ENCODE measurements at regions not wholly inside any gene's neighbourhood (a gene's known extent, or its start where the extent isn't known, plus 50 kb on each side); places are given as distances from the start of the nearest gene placed in this dataset.

- Histone ChIP-seq H3K36me3 (ENCODE audit: control insufficient read depth in 4 of 4, insufficient read depth in 4 of 4, low read length in 4 of 4) (no peaks in the 10 kb centered on the region), H3K4me1 (ENCODE audit: control insufficient read depth in 5 of 5, insufficient read depth in 5 of 5, low read length in 5 of 5) (no peaks in the 10 kb centered on the region), H3K4me3 (no peak overlapping the region), H3K27me3 (ENCODE audit: control insufficient read depth in 3 of 3, insufficient read depth in 3 of 3, low read length in 2 of 3) (no peaks in the 10 kb centered on the region), H3K9ac (ENCODE audit: insufficient read depth in 1 of 2, low read length in 2 of 2) (no peak overlapping the region), H3K27ac (ENCODE audit: low read depth in 1 of 2, low read length in 1 of 2) (no peak overlapping the region), H3K9me3 (ENCODE audit: control insufficient read depth in 4 of 4, insufficient read depth in 3 of 4, low read length in 3 of 4) (peaks cover 0 to 4% (median 0%) of the 10 kb centered on the region in 4 donors)
- DNase-seq (no peak), ATAC-seq (ENCODE audit: insufficient read depth, low FRiP score) (no peak)
- TF ChIP-seq CTCF (IDR thresholded peaks at IDR 0.05; ENCODE audit: control extremely low read depth, extremely low read depth): no peak
- 76 to 89% methylated on average over 2 of the region's 2 CpGs for WGBS, 2 donors
These were observed 380.3 kb downstream of the CCER1 start for GRCh38 chr12:90574676-90575075.

- WGBS, 2 donors: 0 to 83% methylated on average over 1 of the region's 1 CpG
- H3K4me3 ChIP-seq: no peak overlapping the region
- H3K9me3 ChIP-seq (ENCODE audit: control insufficient read depth in 4 of 4, insufficient read depth in 3 of 4, low read length in 3 of 4): peaks cover 0 to 4% (median 0%) of the 10 kb centered on the region in 4 donors
- H3K36me3 ChIP-seq (ENCODE audit: control insufficient read depth in 4 of 4, insufficient read depth in 4 of 4, low read length in 4 of 4): no peaks in the 10 kb centered on the region
- ATAC-seq (ENCODE audit: insufficient read depth, low FRiP score) (no peak), DNase-seq (no peak)
- H3K27ac ChIP-seq (ENCODE audit: low read depth in 1 of 2, low read length in 1 of 2): no peak overlapping the region
- TF ChIP-seq CTCF (IDR thresholded peaks at IDR 0.05; ENCODE audit: control extremely low read depth, extremely low read depth): no peak
- no peak overlapping the region for H3K9ac ChIP-seq (ENCODE audit: insufficient read depth in 1 of 2, low read length in 2 of 2)
- no peaks in the 10 kb centered on the region for H3K27me3 ChIP-seq (ENCODE audit: control insufficient read depth in 3 of 3, insufficient read depth in 3 of 3, low read length in 2 of 3)
- H3K4me1 ChIP-seq (ENCODE audit: control insufficient read depth in 5 of 5, insufficient read depth in 5 of 5, low read length in 5 of 5): no peaks in the 10 kb centered on the region
These were observed 382.2 kb downstream of the CCER1 start for GRCh38 chr12:90572778-90573177.

- Histone ChIP-seq H3K9me3 (ENCODE audit: control insufficient read depth in 4 of 4, insufficient read depth in 3 of 4, low read length in 3 of 4) (peaks cover 0 to 8% (median 2%) of the 10 kb centered on the region in 4 donors), H3K4me3 (no peak overlapping the region), H3K4me1 (ENCODE audit: control insufficient read depth in 5 of 5, insufficient read depth in 5 of 5, low read length in 5 of 5) (no peaks in the 10 kb centered on the region), H3K27me3 (ENCODE audit: control insufficient read depth in 3 of 3, insufficient read depth in 3 of 3, low read length in 2 of 3) (no peaks in the 10 kb centered on the region), H3K9ac (ENCODE audit: insufficient read depth in 1 of 2, low read length in 2 of 2) (no peak overlapping the region), H3K36me3 (ENCODE audit: control insufficient read depth in 4 of 4, insufficient read depth in 4 of 4, low read length in 4 of 4) (no peaks in the 10 kb centered on the region), H3K27ac (ENCODE audit: low read depth in 1 of 2, low read length in 1 of 2) (no peak overlapping the region)
- WGBS, 2 donors: 87 to 88% methylated on average over 1 of the region's 1 CpG
- no peak for TF ChIP-seq CTCF (IDR thresholded peaks at IDR 0.05; ENCODE audit: control extremely low read depth, extremely low read depth)
- ATAC-seq (ENCODE audit: insufficient read depth, low FRiP score) (no peak), DNase-seq (no peak)
These were observed 385.3 kb downstream of the CCER1 start for GRCh38 chr12:90569685-90570084.

GRCh38 chr12:90562671-90563070 is 392.3 kb downstream of the CCER1 start:
- Histone ChIP-seq H3K9ac (ENCODE audit: insufficient read depth in 1 of 2, low read length in 2 of 2) (no peak overlapping the region), H3K27me3 (ENCODE audit: control insufficient read depth in 3 of 3, insufficient read depth in 3 of 3, low read length in 2 of 3) (no peaks in the 10 kb centered on the region), H3K27ac (ENCODE audit: low read depth in 1 of 2, low read length in 1 of 2) (no peak overlapping the region), H3K4me3 (no peak overlapping the region), H3K36me3 (ENCODE audit: control insufficient read depth in 4 of 4, insufficient read depth in 4 of 4, low read length in 4 of 4) (no peaks in the 10 kb centered on the region), H3K4me1 (ENCODE audit: control insufficient read depth in 5 of 5, insufficient read depth in 5 of 5, low read length in 5 of 5) (no peaks in the 10 kb centered on the region), H3K9me3 (ENCODE audit: control insufficient read depth in 4 of 4, insufficient read depth in 3 of 4, low read length in 3 of 4) (peaks cover 0 to 8% (median 2%) of the 10 kb centered on the region in 4 donors)
- no peak for TF ChIP-seq CTCF (IDR thresholded peaks at IDR 0.05; ENCODE audit: control extremely low read depth, extremely low read depth)
- no peak for DNase-seq
- ATAC-seq (ENCODE audit: insufficient read depth, low FRiP score): no peak

Measured in lung (tissue), 11 donors.